Left ventricle myocardium inferior (tissue), 1 donor: ENCODE measurements at regions not wholly inside any gene's neighbourhood (a gene's known extent, or its start where the extent isn't known, plus 50 kb on each side); places are given as distances from the start of the nearest gene placed in this dataset.
A peak's percentile ranks its signal among the peaks of the same experiment; 100 is the strongest.
"Not testable (repeated sequence)": the region's sequence is repeated elsewhere in the genome, so short reads cannot be mapped to it uniquely, and the experiment has no call there.

Source experiments
- DNase-seq: peaks from one replicate; pipeline ENCODE4 v3.0.0-alpha.2; 2020
- H3K27ac ChIP-seq: fragments of 200-600 bp; replicated peaks from 2 replicates; pipeline ENCODE4 v1.8.0; 2021
- H3K27me3 ChIP-seq: fragments of 200-600 bp; 2 replicates; pipeline ENCODE4 v1.8.0; 2021; ENCODE audit warnings: low read depth
- H3K36me3 ChIP-seq: fragments of 200-600 bp; 2 replicates; pipeline ENCODE4 v1.8.0; 2021
- H3K4me1 ChIP-seq: fragments of 200-600 bp; 2 replicates; pipeline ENCODE4 v1.8.0; 2021
- H3K4me3 ChIP-seq: fragments of 200-600 bp; 2 replicates; pipeline ENCODE4 v1.8.0; 2021; ENCODE audit warnings: mild to moderate bottlenecking, moderate library complexity
- H3K9me3 ChIP-seq: fragments of 200-600 bp; replicated peaks from 2 replicates; pipeline ENCODE4 v1.8.0; 2021
- intact Hi-C: fragments of 100-400 bp; cut with micrococcal nuclease; formaldehyde crosslinking; loops from one replicate; pipeline ENCODE4 v1.11.0; 2022
- TF ChIP-seq, protein P1 (sequence below): fragments of 200-600 bp; IDR thresholded peaks from 2 replicates; pipeline ENCODE4 v1.8.0; 2021; ENCODE audit warnings: antibody characterized with exemption, mild to moderate bottlenecking, borderline replicate concordance
- donor health status: DM: no; HTN: yes; CAD: no; lungs with severe emphysema.

DNA sequence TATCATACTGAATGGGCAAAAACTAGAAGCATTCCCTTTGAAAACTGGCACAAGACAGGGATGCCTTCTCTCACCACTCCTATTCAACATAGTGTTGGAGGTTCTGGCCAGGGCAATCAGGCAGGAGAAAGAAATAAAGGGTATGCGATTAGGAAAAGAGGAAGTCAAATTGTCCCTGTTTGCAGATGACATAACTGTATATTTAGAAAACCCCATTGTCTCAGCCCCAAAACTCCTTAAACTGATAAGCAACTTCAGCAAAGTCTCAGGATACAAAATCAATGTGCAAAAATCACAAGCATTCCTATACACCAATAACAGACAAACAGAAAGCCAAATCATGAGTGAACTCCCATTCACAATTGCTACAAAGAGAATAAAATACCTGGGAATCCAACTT, 52.5 kb upstream of the CCDC71L start:
- DNase-seq, H3K36me3 ChIP-seq, H3K9me3 ChIP-seq, H3K4me1 ChIP-seq, H3K27me3 ChIP-seq, intact Hi-C loops, H3K27ac ChIP-seq, H3K4me3 ChIP-seq: not testable (repeated sequence)

DNA sequence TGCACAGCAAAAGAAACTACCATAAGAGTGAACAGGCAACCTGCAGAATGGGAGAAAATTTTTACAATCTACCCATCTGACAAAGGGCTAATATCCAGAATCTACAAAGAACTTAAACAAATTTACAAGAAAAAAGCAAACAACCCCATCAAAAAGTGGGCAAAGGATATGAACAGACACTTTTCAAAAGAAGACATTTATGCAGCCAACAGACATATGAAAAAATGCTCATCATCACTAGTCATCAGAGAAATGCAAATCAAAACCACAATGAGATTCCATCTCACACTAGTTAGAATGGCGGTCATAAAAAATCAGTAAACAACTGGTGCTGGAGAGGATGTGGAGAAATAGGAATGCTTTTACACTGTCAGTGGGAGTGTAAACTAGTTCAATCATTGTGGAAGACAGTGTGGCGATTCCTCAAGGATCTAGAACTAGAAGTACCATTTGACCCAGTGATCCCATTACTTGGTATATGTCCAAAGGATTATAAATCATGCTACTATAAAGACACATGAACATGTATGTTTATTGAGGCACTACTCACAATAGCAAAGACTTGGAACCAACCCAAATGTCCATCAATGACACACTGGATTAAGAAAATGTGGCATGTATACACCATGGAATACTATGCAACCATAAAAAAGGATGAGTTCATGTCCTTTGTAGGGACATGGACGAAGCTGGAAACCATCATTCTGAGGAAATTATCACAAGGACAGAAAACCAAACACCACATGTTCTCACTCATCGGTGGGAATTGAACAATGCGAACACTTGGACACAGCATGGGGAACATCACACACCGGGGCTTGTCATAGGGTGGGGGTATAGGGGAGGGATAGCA, 53.9 kb upstream of the CCDC71L start:
- intact Hi-C loops, H3K4me1 ChIP-seq, H3K27me3 ChIP-seq, H3K27ac ChIP-seq, H3K4me3 ChIP-seq, H3K9me3 ChIP-seq, DNase-seq, H3K36me3 ChIP-seq: not testable (repeated sequence)

DNA sequence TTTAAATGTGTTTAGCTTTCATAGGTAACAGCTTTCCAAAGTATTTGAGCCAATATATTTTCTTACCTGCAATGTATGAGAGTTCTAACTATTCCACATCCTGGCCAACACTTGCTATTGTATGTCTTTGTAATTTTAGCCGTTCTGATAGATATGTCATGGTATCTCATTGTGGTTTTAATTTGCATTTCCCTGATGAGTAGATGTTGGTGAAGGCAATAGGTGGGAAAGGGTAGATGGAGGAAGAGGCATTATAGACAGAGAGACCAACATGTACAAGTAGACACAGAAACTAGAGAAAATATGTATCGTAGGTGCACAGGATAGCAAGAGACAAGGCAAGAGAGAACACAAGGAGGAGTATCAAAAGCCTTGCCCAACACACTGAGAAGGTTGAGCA, 54.8 kb upstream of the CCDC71L start:
- no peaks in the 10 kb centered on the region for H3K27me3 ChIP-seq
- peaks cover 5% of the 10 kb centered on the region for H3K9me3 ChIP-seq
- TF ChIP-seq, protein P1, sequence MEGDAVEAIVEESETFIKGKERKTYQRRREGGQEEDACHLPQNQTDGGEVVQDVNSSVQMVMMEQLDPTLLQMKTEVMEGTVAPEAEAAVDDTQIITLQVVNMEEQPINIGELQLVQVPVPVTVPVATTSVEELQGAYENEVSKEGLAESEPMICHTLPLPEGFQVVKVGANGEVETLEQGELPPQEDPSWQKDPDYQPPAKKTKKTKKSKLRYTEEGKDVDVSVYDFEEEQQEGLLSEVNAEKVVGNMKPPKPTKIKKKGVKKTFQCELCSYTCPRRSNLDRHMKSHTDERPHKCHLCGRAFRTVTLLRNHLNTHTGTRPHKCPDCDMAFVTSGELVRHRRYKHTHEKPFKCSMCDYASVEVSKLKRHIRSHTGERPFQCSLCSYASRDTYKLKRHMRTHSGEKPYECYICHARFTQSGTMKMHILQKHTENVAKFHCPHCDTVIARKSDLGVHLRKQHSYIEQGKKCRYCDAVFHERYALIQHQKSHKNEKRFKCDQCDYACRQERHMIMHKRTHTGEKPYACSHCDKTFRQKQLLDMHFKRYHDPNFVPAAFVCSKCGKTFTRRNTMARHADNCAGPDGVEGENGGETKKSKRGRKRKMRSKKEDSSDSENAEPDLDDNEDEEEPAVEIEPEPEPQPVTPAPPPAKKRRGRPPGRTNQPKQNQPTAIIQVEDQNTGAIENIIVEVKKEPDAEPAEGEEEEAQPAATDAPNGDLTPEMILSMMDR = no peak
- intact Hi-C loops = no loop called here
- no peak overlapping the region for H3K4me3 ChIP-seq
- H3K36me3 ChIP-seq = no peaks in the 10 kb centered on the region
- peaks cover 10% of the 10 kb centered on the region for H3K4me1 ChIP-seq
- no peak overlapping the region for H3K27ac ChIP-seq
- no peak for DNase-seq

DNA sequence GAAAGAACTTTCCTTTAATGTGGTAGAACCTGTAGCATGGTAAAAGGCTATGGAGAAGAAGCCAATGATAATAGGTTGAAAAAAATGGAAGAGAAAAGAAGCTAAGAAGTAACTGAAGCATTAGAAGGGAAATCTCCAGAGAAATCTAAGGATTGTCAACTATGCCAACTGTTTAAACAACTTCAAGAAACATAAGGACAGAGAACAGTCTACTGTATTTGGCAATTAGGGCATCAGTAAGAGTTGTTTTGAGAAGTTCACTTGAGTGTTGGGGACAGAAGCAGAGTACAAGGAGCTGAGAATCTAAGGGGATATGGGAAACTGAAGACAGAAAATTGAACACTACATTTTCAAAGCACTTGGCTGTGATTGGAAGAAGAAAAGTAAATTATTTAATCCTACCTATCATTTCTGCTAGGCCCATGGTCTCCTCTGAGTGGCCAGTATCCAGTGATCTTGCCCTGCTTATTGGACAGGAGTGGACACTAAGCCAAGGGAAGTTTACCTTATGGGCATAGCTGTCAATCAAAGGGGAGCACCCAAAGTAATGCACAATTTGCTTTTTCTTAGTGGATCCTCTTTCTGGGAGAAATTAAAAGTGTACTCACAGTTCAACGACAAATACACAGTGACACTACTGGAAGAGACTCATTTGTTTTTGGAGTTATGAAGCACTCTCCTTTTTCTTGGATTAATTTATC, 56.4 kb upstream of the CCDC71L start:
- TF ChIP-seq, protein P1 = no peak
- Histone ChIP-seq H3K4me1 (peaks cover 10% of the 10 kb centered on the region), H3K4me3 (no peak overlapping the region), H3K36me3 (no peaks in the 10 kb centered on the region), H3K27ac (peak overlapping the region; percentile 42), H3K27me3 (no peaks in the 10 kb centered on the region), H3K9me3 (peaks cover 5% of the 10 kb centered on the region)
- intact Hi-C loops = no loop called here
- no peak for DNase-seq

DNA sequence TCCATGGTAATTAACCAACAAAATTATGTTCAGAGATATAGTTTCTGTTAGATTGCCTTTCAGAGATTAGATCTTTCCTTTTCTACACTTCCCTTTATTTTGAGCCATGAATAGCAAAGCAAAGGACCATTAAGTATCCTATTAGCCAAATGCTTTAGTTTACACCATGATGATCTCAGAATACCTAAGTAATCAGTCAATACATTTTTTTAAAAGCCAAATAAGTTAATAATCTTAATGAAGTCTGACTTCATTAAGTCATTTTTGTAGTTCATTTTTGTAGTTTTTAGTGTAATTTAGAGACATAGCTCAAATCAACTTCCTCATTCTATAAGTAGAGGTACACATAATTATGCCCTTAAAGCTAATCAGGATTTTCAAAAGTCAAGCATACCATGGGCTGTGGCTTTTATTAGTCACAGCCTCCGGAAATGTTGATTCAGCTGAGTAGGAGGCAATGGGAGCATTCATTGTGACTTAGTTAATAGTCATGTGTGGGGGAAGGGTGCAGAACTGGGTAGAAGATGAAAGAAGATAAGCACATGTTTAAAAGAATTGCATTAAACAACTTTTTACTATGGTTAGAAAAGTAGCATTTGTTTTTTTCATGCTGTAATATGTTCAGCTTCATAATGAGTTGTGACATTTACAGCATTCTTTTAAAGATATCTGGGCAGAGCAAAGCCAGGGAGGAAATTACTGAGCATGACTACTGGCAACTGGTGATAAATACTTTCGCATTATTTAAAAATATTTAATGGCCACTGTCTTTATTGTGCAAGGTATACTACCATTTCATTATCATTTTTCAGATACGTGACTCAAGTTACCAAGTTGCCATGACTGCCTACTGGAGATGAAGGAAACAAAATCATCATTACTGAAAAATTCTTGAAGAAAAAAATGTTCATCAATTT, 57.3 kb upstream of the CCDC71L start:
- no peaks in the 10 kb centered on the region for H3K27me3 ChIP-seq
- H3K4me3 ChIP-seq = no peak overlapping the region
- H3K36me3 ChIP-seq = no peaks in the 10 kb centered on the region
- TF ChIP-seq, protein P1 = no peak
- no peak for DNase-seq
- peak overlapping the region; percentile 42 for H3K27ac ChIP-seq
- intact Hi-C loops = no loop called here
- peaks cover 5% of the 10 kb centered on the region for H3K9me3 ChIP-seq
- H3K4me1 ChIP-seq = peaks cover 10% of the 10 kb centered on the region

DNA sequence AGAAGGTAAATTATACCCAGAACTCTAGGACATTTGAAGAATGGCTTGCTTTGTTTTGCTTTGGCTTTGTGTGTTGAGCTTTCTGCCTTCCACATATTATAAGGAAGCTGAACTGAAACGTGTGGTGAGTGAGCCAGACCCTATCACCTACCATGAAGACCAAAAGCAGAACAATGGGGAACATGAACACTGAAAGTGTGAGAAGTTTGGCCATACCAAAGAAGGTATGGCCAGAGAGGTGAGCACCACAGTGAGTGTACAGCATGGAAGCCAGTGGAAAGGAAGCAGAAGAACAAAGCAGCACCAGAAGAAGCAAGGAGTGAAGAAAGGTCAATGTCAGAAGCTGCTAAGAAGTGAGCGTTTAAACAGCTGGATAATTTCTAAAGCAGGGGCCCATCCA, 59.7 kb upstream of the CCDC71L start:
- Histone ChIP-seq H3K4me3 (no peak overlapping the region), H3K36me3 (no peaks in the 10 kb centered on the region), H3K27ac (no peak overlapping the region), H3K9me3 (peaks cover 1% of the 10 kb centered on the region), H3K4me1 (peaks cover 10% of the 10 kb centered on the region), H3K27me3 (no peaks in the 10 kb centered on the region)
- TF ChIP-seq, protein P1 = no peak
- intact Hi-C loops = no loop called here
- no peak for DNase-seq
